BE2C (cell line): ENCODE measurements at regions not wholly inside any gene's neighbourhood (a gene's known extent, or its start where the extent isn't known, plus 50 kb on each side); places are given as distances from the start of the nearest gene placed in this dataset.

ENCODE experiments used
- DNase-seq: peaks from one replicate; pipeline ENCODE4 v3.0.0-alpha.2; 2020
- H3K27me3 ChIP-seq: fragments of 250-450 bp; sonication (Bioruptor Pico); 2 replicates; pipeline ENCODE4 v1.5.1; 2020; ENCODE audit warnings: mild to moderate bottlenecking
- H3K36me3 ChIP-seq: fragments of 250-450 bp; sonication (Bioruptor Pico); 2 replicates; pipeline ENCODE4 v1.5.1; 2020; ENCODE audit warnings: mild to moderate bottlenecking
- H3K4me1 ChIP-seq: fragments of 250-450 bp; sonication (Bioruptor Pico); 2 replicates; pipeline ENCODE4 v1.5.1; 2020
- H3K4me3 ChIP-seq: 2 replicates; pipeline ENCODE4 v1.5.1; 2011; ENCODE audit warnings: low read depth, low read length
- H3K9me3 ChIP-seq: fragments of 250-450 bp; sonication (Bioruptor Pico); 2 replicates; pipeline ENCODE4 v1.5.1; 2020
- TF ChIP-seq, protein P1 (sequence below): IDR thresholded peaks from 2 replicates; pipeline ENCODE4 v1.5.1; 2012; ENCODE audit warnings: mild to moderate bottlenecking, low read depth, low read length

DNA sequence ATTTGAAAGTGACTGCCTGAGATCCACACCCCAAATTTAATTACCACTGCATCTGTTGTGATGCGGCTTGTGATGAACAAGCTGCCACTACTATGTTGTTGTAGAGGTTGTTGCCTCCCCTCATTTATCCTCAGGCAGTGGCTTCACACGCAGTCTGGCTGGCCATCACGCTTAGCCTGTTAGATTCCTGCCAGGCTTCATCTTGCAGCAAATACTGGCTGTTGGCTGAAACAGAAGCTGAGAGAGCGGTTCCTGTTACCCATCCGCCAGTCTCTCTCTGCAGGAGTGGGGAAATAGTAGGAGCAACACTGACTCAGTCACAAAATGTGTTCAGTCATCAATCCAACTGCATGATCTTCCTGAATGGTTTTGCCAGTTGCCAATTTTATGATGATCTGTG lies 934.4 kb downstream of the FLRT2 start:
- DNase-seq: peak; percentile 13
- Histone ChIP-seq H3K4me3 (no peak overlapping the region), H3K4me1 (peaks cover 4% of the 10 kb centered on the region; the same call in 1 of the 2 replicates), H3K36me3 (no peaks in the 10 kb centered on the region), H3K27me3 (no peaks in the 10 kb centered on the region), H3K9me3 (no peaks in the 10 kb centered on the region)
- TF ChIP-seq, protein P1, sequence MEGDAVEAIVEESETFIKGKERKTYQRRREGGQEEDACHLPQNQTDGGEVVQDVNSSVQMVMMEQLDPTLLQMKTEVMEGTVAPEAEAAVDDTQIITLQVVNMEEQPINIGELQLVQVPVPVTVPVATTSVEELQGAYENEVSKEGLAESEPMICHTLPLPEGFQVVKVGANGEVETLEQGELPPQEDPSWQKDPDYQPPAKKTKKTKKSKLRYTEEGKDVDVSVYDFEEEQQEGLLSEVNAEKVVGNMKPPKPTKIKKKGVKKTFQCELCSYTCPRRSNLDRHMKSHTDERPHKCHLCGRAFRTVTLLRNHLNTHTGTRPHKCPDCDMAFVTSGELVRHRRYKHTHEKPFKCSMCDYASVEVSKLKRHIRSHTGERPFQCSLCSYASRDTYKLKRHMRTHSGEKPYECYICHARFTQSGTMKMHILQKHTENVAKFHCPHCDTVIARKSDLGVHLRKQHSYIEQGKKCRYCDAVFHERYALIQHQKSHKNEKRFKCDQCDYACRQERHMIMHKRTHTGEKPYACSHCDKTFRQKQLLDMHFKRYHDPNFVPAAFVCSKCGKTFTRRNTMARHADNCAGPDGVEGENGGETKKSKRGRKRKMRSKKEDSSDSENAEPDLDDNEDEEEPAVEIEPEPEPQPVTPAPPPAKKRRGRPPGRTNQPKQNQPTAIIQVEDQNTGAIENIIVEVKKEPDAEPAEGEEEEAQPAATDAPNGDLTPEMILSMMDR: no peak

GRCh38 chr14:86462193-86462753 lies 932.3 kb downstream of the FLRT2 start:
- TF ChIP-seq, protein P1: peak; percentile 70
- no peaks in the 10 kb centered on the region for H3K36me3 ChIP-seq
- H3K4me3 ChIP-seq: no peak overlapping the region
- peak; percentile 41 for DNase-seq
- peaks cover 4% of the 10 kb centered on the region; the same call in 1 of the 2 replicates for H3K4me1 ChIP-seq
- no peaks in the 10 kb centered on the region for H3K27me3 ChIP-seq
- no peaks in the 10 kb centered on the region for H3K9me3 ChIP-seq

- H3K4me3 ChIP-seq: no peak overlapping the region
- no peak for DNase-seq
- TF ChIP-seq, protein P1: no peak
- no peaks in the 10 kb centered on the region for H3K36me3 ChIP-seq
- no peaks in the 10 kb centered on the region for H3K9me3 ChIP-seq
- no peaks in the 10 kb centered on the region for H3K27me3 ChIP-seq
- H3K4me1 ChIP-seq: no peaks in the 10 kb centered on the region
These were observed 927.7 kb downstream of the FLRT2 start for GRCh38 chr14:86457481-86458135.

GRCh38 chr14:86450085-86450484 lies 920.1 kb downstream of the FLRT2 start:
- no peaks in the 10 kb centered on the region for H3K27me3 ChIP-seq
- no peak overlapping the region for H3K4me3 ChIP-seq
- DNase-seq: no peak
- H3K4me1 ChIP-seq: no peaks in the 10 kb centered on the region
- no peaks in the 10 kb centered on the region for H3K36me3 ChIP-seq
- H3K9me3 ChIP-seq: no peaks in the 10 kb centered on the region
- TF ChIP-seq, protein P1: no peak

DNA sequence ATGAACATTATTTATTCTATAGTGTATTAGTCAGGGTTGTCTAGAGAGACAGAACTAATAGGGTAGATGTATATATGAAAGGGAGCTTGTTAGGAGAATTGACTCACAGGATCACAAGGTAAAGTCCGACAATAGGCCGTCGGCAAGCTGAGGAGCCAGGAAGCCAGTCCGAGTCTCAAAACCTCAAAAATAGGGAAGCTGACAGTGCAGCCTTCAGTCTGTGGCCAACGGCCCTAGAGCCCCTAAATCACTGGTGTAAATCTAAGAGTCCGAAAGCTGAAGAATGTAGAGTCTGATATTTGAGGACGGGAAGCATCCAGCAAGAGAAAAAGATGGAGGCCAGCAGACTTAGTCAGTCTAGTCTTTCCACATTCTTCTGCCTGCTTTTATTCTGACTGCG lies 912.2 kb downstream of the FLRT2 start:
- Histone ChIP-seq H3K4me3 (no peak overlapping the region), H3K4me1 (no peaks in the 10 kb centered on the region), H3K27me3 (no peaks in the 10 kb centered on the region), H3K9me3 (no peaks in the 10 kb centered on the region), H3K36me3 (no peaks in the 10 kb centered on the region)
- DNase-seq: no peak
- TF ChIP-seq, protein P1: no peak

GRCh38 chr14:86430853-86431252 lies 900.9 kb downstream of the FLRT2 start:
- Histone ChIP-seq H3K36me3 (no peaks in the 10 kb centered on the region), H3K4me3 (no peak overlapping the region), H3K9me3 (no peaks in the 10 kb centered on the region; the same call in 1 of the 2 replicates), H3K4me1 (peaks cover 4% of the 10 kb centered on the region), H3K27me3 (no peaks in the 10 kb centered on the region)
- DNase-seq: no peak
- TF ChIP-seq, protein P1: no peak
